GM19238 (cell line): ENCODE measurements at regions not wholly inside any gene's neighbourhood (a gene's known extent, or its start where the extent isn't known, plus 50 kb on each side); places are given as distances from the start of the nearest gene placed in this dataset.
"Not testable (repeated sequence)": the region's sequence is repeated elsewhere in the genome, so short reads cannot be mapped to it uniquely, and the experiment has no call there.

ENCODE experiments used
- DNase-seq: peaks from one replicate; pipeline ENCODE4 v3.0.0; 2011; ENCODE audit warnings: low spot score; ENCODE audit not compliant: insufficient read length

GRCh38 chr15:20240366-20240917, 301.2 kb downstream of the GOLGA6L6 start:
- DNase-seq: not testable (repeated sequence)

- not testable (repeated sequence) for DNase-seq
Observed at GRCh38 chr15:20239186-20239585, 302.4 kb downstream of the GOLGA6L6 start.

GRCh38 chr15:20237256-20238020, 304.2 kb downstream of the GOLGA6L6 start:
- DNase-seq: not testable (repeated sequence)

GRCh38 chr15:20235728-20236127, 305.9 kb downstream of the GOLGA6L6 start:
- not testable (repeated sequence) for DNase-seq

- not testable (repeated sequence) for DNase-seq
Observed at GRCh38 chr15:20234006-20234540, 307.5 kb downstream of the GOLGA6L6 start.

GRCh38 chr15:20232457-20232856, 309.1 kb downstream of the GOLGA6L6 start:
- not testable (repeated sequence) for DNase-seq

- not testable (repeated sequence) for DNase-seq
Observed at GRCh38 chr15:20230656-20231055, 310.9 kb downstream of the GOLGA6L6 start.

- DNase-seq: not testable (repeated sequence)
Observed at GRCh38 chr15:20228791-20229190, 312.8 kb downstream of the GOLGA6L6 start.

- DNase-seq: not testable (repeated sequence)
Observed at GRCh38 chr15:20227119-20227853, 314.3 kb downstream of the GOLGA6L6 start.

- not testable (repeated sequence) for DNase-seq
Observed at GRCh38 chr15:20226531-20226930, 315.1 kb downstream of the GOLGA6L6 start.

GRCh38 chr15:20221063-20221462, 320.5 kb downstream of the GOLGA6L6 start:
- not testable (repeated sequence) for DNase-seq

- DNase-seq: not testable (repeated sequence)
Observed at GRCh38 chr15:20219171-20219570, 322.4 kb downstream of the GOLGA6L6 start.

- DNase-seq: not testable (repeated sequence)
Observed at GRCh38 chr15:20215700-20216099, 325.9 kb downstream of the GOLGA6L6 start.

GRCh38 chr15:20214101-20214500, 327.5 kb downstream of the GOLGA6L6 start:
- not testable (repeated sequence) for DNase-seq

- not testable (repeated sequence) for DNase-seq
Observed at GRCh38 chr15:20211508-20211907, 330.1 kb downstream of the GOLGA6L6 start.

- not testable (repeated sequence) for DNase-seq
Observed at GRCh38 chr15:20209973-20210372, 331.6 kb downstream of the GOLGA6L6 start.

GRCh38 chr15:20207607-20208006, 334.0 kb downstream of the GOLGA6L6 start:
- not testable (repeated sequence) for DNase-seq

- not testable (repeated sequence) for DNase-seq
Observed at GRCh38 chr15:20207198-20207597, 334.4 kb downstream of the GOLGA6L6 start.

- not testable (repeated sequence) for DNase-seq
Observed at GRCh38 chr15:20204177-20204866, 337.3 kb downstream of the GOLGA6L6 start.

GRCh38 chr15:20203649-20204150, 337.9 kb downstream of the GOLGA6L6 start:
- DNase-seq: not testable (repeated sequence)
